Common myeloid progenitor, CD34-positive (primary cell): ENCODE measurements at regions not wholly inside any gene's neighbourhood (a gene's known extent, or its start where the extent isn't known, plus 50 kb on each side); places are given as distances from the start of the nearest gene placed in this dataset.

Experiments used
- CTCF ChIA-PET: fragments of 350-600 bp; sonication (Branson Sonifier 250); formaldehyde crosslinking; loops from one replicate; lab custom pipeline; 2021; ENCODE audit warnings: antibody characterized with exemption; lab: Charles Lee
- POLR2A ChIA-PET: fragments of 350-600 bp; sonication (Branson Sonifier 250); formaldehyde crosslinking; loops from one replicate; lab custom pipeline; 2021; ENCODE audit warnings: antibody characterized with exemption; lab: Charles Lee
- DNase-seq, 3 donors: peaks; one replicate each; pipeline versions ENCODE4 v3.0.0 to v3.0.0-alpha.2; 2013
- H3K27ac ChIP-seq, 2 experiments: 1 replicate in 1 of 2; 2 replicates in 1 of 2; pipeline ENCODE4 v1.7.0; 2013; ENCODE audit warnings: inconsistent platforms in 2 of 2, low read length in 2 of 2, mild to moderate bottlenecking in 2 of 2, low read depth in 1 of 2, moderate library complexity in 1 of 2; ENCODE audit not compliant: severe bottlenecking in 2 of 2, insufficient read depth in 1 of 2, poor library complexity in 1 of 2
- H3K27me3 ChIP-seq, 5 experiments: replicated peaks in 2 of 5; 1 replicate in 3 of 5; 2 replicates in 2 of 5; pipeline versions ENCODE4 v1.6.1 to v1.7.0; 2013; ENCODE audit warnings: low read length in 4 of 5, mild to moderate bottlenecking in 2 of 5, moderate library complexity in 2 of 5, inconsistent platforms in 1 of 5; ENCODE audit not compliant: insufficient read depth in 5 of 5, control insufficient read depth in 4 of 5
- H3K36me3 ChIP-seq, 4 experiments: 1 replicate in 2 of 4; 2 replicates in 2 of 4; pipeline versions ENCODE4 v1.6.1 to v1.7.0; 2013; ENCODE audit warnings: low read length in 3 of 4, control low read depth in 1 of 4, mild to moderate bottlenecking in 1 of 4; ENCODE audit not compliant: control insufficient read depth in 4 of 4, insufficient read depth in 4 of 4
- H3K4me1 ChIP-seq, 4 experiments: 1 replicate in 3 of 4; 2 replicates in 1 of 4; pipeline versions ENCODE4 v1.6.1 to v1.7.1; 2013; ENCODE audit warnings: low read length in 3 of 4, mild to moderate bottlenecking in 3 of 4, control low read depth in 1 of 4, inconsistent platforms in 1 of 4, moderate library complexity in 1 of 4; ENCODE audit not compliant: control insufficient read depth in 4 of 4, insufficient read depth in 4 of 4; ENCODE audit errors: control extremely low read depth in 1 of 4
- H3K4me3 ChIP-seq, 7 experiments: 1 replicate in 4 of 7; 2 replicates in 3 of 7; pipeline versions ENCODE4 v1.5.1 to v1.7.0; 2013; ENCODE audit warnings: mild to moderate bottlenecking in 7 of 7, low read length in 6 of 7, moderate library complexity in 6 of 7, inconsistent platforms in 2 of 7, low read depth in 2 of 7, control low read depth in 1 of 7; ENCODE audit not compliant: insufficient read depth in 4 of 7, control insufficient read depth in 1 of 7; ENCODE audit errors: extremely low read depth in 1 of 7
- H3K9me3 ChIP-seq, 5 experiments: 1 replicate in 4 of 5; 2 replicates in 1 of 5; pipeline versions ENCODE4 v1.6.1 to v1.7.1; 2013; ENCODE audit warnings: low read length in 4 of 5, mild to moderate bottlenecking in 2 of 5, inconsistent platforms in 1 of 5, low read depth in 1 of 5, moderate library complexity in 1 of 5; ENCODE audit not compliant: control insufficient read depth in 4 of 5, insufficient read depth in 2 of 5; ENCODE audit errors: control extremely low read depth in 1 of 5
- WGBS: methylation state at CpG from one replicate; pipeline ENCODE4 v1.1.5; 2013; ENCODE audit not compliant: insufficient coverage; 5-methylcytosine and 5-hydroxymethylcytosine counted together

GRCh38 chr2:67516362-67516761 lies 119.2 kb downstream of the ETAA1 start:
- H3K27me3 ChIP-seq, result no peaks in the 10 kb centered on the region
- ChIA-PET CTCF (interaction anchor here (1.1 kb wide), 1 partner anchor 12 kb away, joined by 3 read pairs; no protein-coding TSS in a partner anchor), POLR2A (no interaction called here)
- 100% methylated on average over 2 of the region's 5 CpGs for WGBS
- DNase-seq, result no peak
- peaks cover 0 to 3% (median 0%) of the 10 kb centered on the region in 5 experiments for H3K9me3 ChIP-seq
- H3K4me1 ChIP-seq, result no peaks in the 10 kb centered on the region
- H3K36me3 ChIP-seq, result no peaks in the 10 kb centered on the region
- no peak overlapping the region for H3K27ac ChIP-seq
- H3K4me3 ChIP-seq, result no peak overlapping the region

- ChIA-PET POLR2A (no interaction called here), CTCF (interaction anchor here (1.1 kb wide), 1 partner anchor 11 kb away, joined by 3 read pairs; no protein-coding TSS in a partner anchor)
- no peak overlapping the region for H3K27ac ChIP-seq
- H3K4me1 ChIP-seq, result no peaks in the 10 kb centered on the region
- no peak overlapping the region for H3K4me3 ChIP-seq
- DNase-seq, result no peak
- peaks cover 0 to 3% (median 0%) of the 10 kb centered on the region in 5 experiments for H3K9me3 ChIP-seq
- WGBS, result 90% methylated on average over 2 of the region's 2 CpGs
- H3K27me3 ChIP-seq, result no peaks in the 10 kb centered on the region
- H3K36me3 ChIP-seq, result no peaks in the 10 kb centered on the region
These were observed 119.9 kb downstream of the ETAA1 start for GRCh38 chr2:67516899-67517530.

- WGBS, result no CpG with 5 or more reads among the region's 1 CpG
- H3K4me3 ChIP-seq, result no peak overlapping the region
- no peak for DNase-seq
- ChIA-PET POLR2A (no interaction called here), CTCF (no interaction called here)
- H3K4me1 ChIP-seq, result no peaks in the 10 kb centered on the region
- H3K27me3 ChIP-seq, result no peaks in the 10 kb centered on the region
- H3K36me3 ChIP-seq, result no peaks in the 10 kb centered on the region
- H3K27ac ChIP-seq, result no peak overlapping the region
- H3K9me3 ChIP-seq, result peaks cover 0 to 3% (median 0%) of the 10 kb centered on the region in 5 experiments
These were observed 125.0 kb downstream of the ETAA1 start for GRCh38 chr2:67522148-67522547.

GRCh38 chr2:67524213-67524612 lies 127.1 kb downstream of the ETAA1 start:
- DNase-seq, result no peak
- H3K27me3 ChIP-seq, result no peaks in the 10 kb centered on the region
- H3K4me3 ChIP-seq, result no peak overlapping the region
- no peaks in the 10 kb centered on the region for H3K4me1 ChIP-seq
- CTCF ChIA-PET, result interaction anchor here (0.9 kb wide), 1 partner anchor 55 kb away, joined by 3 read pairs; no protein-coding TSS in a partner anchor
- POLR2A ChIA-PET, result no interaction called here
- H3K36me3 ChIP-seq, result no peaks in the 10 kb centered on the region
- no peak overlapping the region for H3K27ac ChIP-seq
- 100% methylated on average over 2 of the region's 2 CpGs for WGBS
- H3K9me3 ChIP-seq, result no peaks in the 10 kb centered on the region

GRCh38 chr2:67524777-67525176 lies 127.6 kb downstream of the ETAA1 start:
- no peak overlapping the region for H3K4me3 ChIP-seq
- DNase-seq, result no peak
- ChIA-PET POLR2A (no interaction called here), CTCF (interaction anchor here (0.9 kb wide), 1 partner anchor 55 kb away, joined by 3 read pairs; no protein-coding TSS in a partner anchor)
- H3K4me1 ChIP-seq, result no peaks in the 10 kb centered on the region
- no peaks in the 10 kb centered on the region for H3K36me3 ChIP-seq
- H3K27ac ChIP-seq, result no peak overlapping the region
- H3K27me3 ChIP-seq, result no peaks in the 10 kb centered on the region
- H3K9me3 ChIP-seq, result no peaks in the 10 kb centered on the region

GRCh38 chr2:67526283-67526682 lies 129.2 kb downstream of the ETAA1 start:
- POLR2A ChIA-PET, result interaction anchor here (0.6 kb wide), 1 partner anchor 72 kb away, joined by 3 read pairs; no protein-coding TSS in a partner anchor
- Histone ChIP-seq H3K27ac (no peak overlapping the region), H3K4me3 (no peak overlapping the region), H3K4me1 (no peaks in the 10 kb centered on the region), H3K9me3 (no peaks in the 10 kb centered on the region), H3K27me3 (no peaks in the 10 kb centered on the region), H3K36me3 (no peaks in the 10 kb centered on the region)
- no peak for DNase-seq
- 80% methylated on average over 4 of the region's 4 CpGs for WGBS
- CTCF ChIA-PET, result no interaction called here

- Histone ChIP-seq H3K27ac (no peak overlapping the region), H3K4me3 (no peak overlapping the region), H3K27me3 (no peaks in the 10 kb centered on the region), H3K36me3 (no peaks in the 10 kb centered on the region), H3K4me1 (no peaks in the 10 kb centered on the region), H3K9me3 (no peaks in the 10 kb centered on the region)
- POLR2A ChIA-PET, result no interaction called here
- DNase-seq, result no peak
- WGBS, result 100% methylated on average over 3 of the region's 5 CpGs
- CTCF ChIA-PET, result interaction anchor here (1.4 kb wide), 1 partner anchor 12 kb away, joined by 3 read pairs; no protein-coding TSS in a partner anchor
These were observed 131.2 kb downstream of the ETAA1 start for GRCh38 chr2:67528320-67528719.
